Kidney glomerular epithelial cell (primary cell): ENCODE measurements at regions not wholly inside any gene's neighbourhood (a gene's known extent, or its start where the extent isn't known, plus 50 kb on each side); places are given as distances from the start of the nearest gene placed in this dataset.
A peak's percentile ranks its signal among the peaks of the same experiment; 100 is the strongest.

ENCODE experiments used
- DNase-seq: peaks from one replicate; lab custom pipeline; 2025; lab: John Stamatoyannopoulos, UW

DNA sequence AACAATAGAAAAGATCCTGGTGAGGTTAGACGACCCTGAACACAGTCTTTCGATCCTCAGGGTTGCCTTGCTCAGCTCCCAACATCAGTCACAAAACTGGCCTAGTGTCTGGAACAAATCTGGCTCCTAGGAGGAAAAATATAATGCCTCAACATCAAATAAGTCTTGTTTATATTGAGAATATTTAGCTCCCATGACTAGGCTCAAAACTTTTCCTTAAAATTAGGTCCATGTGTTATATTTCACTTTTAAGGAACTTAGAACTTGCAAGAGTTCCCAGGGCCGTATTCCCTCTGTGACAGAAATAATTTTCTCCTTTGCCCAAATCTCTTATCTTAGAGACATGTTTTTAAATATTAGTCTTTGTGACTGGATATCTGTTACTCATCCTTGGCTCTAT, 819.7 kb upstream of the ZEB2 start:
- no peak for DNase-seq

DNA sequence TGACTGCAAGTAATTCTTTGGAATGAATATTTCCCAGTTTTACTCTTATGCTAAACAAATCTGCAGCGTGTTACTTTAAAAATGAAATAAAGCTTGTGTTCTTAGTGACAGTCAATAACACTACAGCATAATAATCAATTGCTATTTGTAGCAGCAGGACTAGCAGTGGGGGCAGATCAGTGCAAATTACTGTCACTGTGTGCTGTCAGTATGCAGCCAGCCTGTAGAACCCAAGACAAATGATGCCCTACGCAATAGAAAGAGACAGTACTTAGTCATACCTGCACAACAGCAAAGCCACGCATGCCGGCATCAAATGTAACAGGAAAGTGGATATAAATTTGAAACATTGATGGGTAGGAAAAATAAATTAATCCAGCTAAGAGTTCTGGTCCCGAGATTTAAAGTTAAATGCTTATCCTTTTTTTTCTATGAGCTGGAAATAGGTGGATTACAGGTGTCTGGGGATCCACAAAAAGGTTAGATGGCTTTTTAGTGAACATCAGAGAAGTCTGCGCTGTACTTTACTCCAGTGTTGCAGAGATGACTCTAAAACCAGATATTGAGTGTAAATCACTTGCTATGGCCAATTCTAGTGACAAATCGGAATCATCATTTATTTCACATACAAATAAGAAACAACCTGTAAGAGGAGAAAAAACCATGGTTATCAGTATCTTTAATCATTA, 812.4 kb upstream of the ZEB2 start:
- no peak for DNase-seq

DNA sequence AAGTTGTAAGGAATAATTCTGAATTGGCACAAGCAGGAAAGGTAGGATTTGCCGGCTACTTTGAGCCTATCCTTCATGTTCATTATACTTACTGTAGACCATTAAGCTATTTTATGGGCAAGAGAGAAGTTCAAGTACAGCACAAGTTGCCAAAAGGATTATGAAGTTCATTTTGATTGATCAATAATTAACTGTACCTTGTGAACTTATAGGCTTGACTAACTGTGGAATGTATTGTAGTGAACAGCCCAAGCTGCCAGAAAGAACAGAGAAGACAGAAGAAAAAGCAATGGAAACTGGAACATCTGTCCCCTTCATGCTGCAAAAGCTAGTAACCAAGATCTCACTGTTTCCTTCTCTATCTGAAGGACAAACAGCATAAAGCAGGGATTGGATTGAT, 810.1 kb upstream of the ZEB2 start:
- DNase-seq: peak; percentile 16

DNA sequence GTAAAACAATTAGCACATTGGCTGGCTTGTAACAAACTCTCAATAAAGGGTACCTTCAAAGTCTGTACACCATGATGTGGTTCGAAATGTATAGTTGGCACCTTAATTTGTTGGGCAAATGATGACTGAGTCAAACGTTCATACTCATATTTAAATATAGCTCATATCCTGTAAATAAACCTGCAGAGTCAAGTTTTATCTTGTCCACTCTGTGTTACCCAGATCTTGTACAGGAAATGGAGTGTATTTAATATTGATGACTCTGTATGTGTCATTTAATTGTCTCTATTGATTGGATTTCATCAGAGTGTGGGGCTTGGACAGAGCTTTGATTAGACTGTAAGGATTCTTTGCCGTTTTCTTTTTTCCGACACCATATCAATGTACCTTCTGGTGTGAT, 805.6 kb upstream of the ZEB2 start:
- DNase-seq: no peak

DNA sequence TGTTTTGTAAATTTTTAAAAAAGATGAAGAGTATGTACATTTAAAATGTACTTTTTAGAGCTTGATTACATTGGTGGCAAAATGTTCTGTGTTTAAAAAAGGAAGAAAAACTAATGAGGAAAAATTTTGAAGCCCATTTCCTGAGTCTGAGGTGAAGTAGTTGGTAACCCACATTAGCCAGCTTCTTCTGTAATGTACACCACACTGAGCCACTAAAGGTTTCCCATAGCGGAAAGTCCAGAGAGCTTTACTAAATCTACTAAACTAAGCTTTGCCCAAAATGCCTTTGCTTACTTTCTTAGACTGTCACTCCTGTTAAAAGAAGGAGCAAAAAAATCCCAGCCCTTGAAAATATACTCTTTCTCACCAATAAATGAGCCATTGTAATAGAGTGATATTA, 804.8 kb upstream of the ZEB2 start:
- no peak for DNase-seq

DNA sequence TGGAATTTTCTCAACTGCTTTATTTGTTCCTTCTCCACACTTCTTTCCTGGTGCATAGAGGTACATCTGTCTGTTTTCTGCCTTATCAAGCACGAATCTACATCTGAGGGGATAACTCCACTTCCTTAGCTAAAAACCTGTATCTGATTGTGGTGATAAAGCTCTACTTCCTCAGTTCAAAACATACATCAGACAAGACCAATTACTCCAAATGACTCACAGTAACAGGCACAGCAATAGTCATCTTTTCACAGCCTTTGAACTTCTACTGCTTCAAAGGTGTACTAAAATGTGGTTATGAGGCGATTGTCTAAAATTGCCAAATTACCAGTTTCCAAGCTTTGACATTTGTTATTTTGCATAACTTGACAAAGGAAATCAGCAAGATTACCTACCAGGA, 803.6 kb upstream of the ZEB2 start:
- DNase-seq: peak; percentile 11

DNA sequence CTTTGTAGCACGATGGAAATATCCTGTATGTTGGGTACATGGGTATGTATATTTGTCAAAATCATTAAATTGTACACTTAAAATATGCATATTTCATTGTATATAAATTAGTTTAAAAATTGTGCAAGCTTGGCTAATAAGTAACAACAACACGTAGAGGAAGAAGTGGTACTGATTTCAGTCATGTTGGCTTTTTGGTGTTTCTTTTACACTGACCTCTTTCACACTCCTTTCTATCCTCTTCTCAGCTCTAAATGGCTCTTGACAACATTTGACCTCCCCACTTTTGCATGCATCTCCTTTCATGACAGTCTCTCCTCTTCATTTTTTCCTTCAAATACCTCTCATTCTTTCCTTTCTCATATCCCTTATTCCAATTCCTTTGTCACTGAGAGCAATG, 801.4 kb upstream of the ZEB2 start:
- DNase-seq: no peak

DNA sequence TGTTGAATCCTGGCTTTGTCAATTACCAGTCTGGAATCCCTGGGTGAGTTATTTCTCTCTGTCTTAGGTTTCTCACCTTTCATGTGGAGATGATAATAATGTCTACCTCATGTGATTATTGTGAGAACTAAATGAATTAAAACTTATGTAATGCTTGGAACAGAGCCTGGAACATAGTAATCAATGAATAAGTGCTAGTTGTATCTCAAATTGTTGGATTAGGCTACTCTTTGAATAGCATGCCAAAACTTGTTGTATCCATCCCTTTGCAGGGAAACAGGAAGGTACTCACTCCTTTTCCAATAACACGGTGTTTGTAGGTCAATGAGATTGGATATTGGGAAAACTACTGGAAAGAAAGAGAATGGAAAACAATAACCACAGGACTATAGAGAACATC, 796.6 kb upstream of the ZEB2 start:
- no peak for DNase-seq

DNA sequence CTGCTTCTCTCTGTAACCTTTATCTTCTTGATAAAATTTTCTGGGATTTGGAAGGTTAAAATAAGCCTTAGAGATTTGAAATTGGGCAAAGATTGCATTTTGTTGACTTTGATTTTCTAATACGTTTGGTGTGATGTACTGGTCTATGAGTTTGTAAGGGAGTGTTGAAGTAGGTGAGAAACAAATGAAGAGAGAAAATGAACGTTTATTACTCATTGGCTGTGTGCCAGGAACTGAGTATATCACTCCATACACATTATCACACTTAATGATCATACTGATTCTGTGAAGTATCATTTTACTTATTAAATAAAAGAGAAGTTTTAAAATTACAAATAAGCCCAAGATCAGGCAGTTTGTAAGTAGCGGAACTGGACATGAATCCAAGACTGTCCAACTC, 795.1 kb upstream of the ZEB2 start:
- DNase-seq: no peak

DNA sequence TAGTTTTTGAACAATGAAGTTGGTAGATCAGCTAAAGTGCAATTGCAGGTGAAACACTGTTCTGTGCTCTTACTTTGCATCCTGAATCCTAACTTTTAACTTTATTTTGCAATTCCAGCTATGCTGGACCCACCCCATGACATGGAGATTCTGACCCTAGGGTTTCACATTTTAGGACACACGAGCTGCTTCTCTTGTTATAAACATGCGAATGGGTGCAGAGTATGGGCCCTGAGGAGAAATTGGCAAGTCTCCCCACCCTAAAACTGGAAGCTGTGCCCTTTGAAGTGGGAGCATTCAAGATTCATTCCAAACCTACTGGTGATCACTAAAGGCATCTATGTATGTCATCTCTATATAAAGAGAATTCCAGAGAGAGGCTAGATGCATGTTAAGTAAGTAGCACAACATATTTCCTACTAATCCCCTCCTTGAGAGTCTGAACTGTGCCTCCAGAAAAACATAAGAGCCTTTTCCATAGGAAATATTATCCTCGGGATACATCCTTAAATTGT, 794.3 kb upstream of the ZEB2 start:
- DNase-seq: no peak

DNA sequence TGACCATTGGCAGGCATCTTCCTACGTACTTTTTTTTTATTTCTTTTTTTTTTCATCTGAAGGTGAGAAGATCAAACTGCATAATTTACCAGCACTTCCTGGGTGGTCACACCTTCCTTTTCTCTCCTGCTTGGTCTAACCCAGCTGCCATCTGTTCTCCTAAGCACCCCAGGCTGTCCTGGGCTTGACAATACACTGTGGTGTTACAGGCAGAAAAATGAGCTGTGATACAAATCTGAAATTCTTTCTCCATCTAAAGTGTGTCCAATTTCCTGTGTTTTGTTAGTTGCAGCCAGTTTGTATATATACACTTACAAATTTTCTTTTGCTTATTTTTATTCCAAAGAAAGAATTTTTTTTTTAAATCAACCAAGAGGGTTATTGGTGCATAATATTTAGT, 786.0 kb upstream of the ZEB2 start:
- no peak for DNase-seq

DNA sequence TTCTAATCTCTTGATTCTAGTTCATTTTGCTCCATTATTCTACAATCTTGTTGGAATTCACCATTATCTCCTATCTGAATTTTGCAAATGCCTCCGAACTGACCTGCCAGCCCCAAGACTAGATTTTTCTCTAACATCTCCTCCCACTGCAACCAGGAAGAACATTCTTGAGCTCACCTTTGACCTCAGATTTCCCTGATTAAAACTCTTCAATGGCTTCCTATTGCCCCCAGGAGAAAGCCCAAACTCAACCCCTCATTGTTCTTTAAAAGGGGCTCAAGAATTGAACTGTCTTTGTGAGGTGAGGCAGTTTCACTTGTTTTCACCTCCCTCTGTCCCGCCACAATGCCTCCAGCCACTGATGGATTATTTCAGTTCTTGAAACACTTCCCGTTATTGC, 784.6 kb upstream of the ZEB2 start:
- no peak for DNase-seq

DNA sequence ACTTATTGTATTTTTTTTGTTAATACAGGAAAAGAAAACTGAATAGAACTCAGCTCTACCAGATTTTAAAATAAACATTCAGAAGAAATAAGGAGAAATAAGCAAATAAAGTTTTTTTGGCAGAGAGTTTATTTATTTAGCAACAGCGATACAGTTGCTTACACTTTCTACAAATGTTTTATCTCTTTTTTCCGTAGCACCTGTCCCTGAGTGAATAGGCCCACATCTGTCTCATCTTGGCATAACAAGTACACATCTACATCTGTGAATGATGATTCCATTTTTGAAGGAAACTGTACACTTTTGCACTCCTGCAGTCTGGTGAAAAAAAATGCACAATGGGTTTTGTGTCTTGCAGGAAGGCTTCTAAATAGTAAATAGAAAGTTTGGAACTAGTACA, 783.6 kb upstream of the ZEB2 start:
- DNase-seq: no peak

DNA sequence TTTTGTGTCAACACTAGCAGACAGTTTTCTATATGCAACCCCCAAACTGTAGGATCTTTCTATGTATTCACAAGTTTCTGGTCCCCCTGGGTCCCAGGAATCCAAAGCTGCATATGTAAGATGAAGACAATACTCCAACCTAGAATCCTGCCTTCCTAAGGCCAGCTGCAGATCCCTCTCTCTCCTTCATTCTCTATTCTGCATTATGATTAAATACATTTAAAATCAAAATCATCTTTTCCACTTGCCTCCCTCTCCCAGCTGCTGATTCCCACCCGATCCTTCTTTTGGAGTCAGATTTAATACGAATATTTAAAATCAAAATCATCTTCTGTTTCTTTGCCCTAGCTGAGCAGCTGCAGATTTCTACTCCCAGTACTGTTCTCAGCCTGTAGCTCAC, 783.0 kb upstream of the ZEB2 start:
- no peak for DNase-seq

DNA sequence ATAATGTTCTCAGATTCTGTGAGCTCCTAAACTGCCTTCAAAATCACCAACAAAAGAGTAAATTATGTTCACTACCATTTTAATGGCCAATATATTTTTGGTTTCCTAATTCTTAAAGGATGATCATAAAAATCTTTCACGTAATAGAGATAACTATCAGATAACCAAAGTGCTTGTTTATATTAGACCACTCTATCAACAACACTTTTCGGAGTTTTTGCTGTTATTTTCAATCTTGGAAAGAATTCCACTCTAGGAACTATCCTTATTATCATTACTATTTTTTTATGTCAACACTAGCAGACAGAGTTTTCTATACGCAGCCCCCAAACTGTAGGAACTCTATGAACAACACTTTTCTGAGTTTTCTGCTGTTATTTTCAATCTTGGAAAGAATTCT, 782.5 kb upstream of the ZEB2 start:
- DNase-seq: no peak

DNA sequence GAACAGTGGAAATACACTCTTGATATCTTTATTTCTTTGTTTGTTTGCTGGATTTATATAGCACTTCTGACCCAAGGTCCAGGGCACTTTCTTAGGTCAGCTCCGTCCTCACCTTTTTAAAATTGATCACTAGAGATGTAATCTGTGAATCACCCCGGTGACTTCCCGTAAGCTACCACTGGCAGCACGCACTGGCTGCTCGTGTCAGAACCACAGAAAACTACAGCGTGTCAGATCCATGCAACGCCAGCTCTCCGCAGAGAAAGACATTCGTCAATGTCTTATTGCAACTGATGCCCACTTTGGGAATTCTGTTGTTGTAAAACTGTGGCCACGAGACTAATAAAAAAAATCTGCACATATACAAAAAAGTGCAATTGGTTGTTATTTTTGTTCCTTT, 779.4 kb upstream of the ZEB2 start:
- DNase-seq: no peak

DNA sequence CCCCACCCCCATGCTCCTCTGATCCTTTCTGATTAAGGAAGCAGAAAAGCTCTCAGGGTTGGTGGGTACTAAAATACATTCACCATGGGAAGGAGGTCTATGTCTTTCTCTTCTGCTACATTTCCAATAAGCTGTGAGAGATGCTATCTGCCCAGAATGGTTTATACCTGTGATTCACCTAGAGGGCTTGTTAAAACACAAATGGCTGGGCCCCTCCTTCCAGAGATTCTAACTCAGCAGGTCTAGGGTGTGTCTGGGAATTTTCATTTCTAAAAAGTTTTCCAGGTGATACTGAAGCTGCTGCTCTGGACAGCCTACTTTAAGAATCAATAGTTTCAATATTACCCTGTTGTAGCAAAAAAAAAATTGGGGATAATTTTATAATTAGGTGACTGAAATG, 772.2 kb upstream of the ZEB2 start:
- no peak for DNase-seq

DNA sequence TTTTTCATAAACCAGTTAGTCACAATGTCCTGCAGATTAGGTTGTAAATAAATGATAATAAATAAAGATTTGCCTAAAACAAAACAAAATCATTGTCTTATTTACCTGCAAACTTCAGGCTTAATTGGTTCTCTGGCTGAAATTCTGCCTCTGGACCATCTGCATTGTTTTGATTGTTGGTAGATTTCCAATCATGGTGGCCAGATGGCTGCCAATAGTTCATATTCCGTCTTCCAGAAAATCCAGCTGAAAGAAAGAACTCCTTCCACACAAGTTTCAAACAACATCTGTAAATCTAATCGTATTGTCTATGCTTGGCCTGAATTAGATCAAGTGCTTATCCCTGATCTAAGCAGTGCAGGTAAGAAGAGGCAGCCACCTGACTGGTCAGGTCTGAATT, 771.1 kb upstream of the ZEB2 start:
- DNase-seq: no peak

DNA sequence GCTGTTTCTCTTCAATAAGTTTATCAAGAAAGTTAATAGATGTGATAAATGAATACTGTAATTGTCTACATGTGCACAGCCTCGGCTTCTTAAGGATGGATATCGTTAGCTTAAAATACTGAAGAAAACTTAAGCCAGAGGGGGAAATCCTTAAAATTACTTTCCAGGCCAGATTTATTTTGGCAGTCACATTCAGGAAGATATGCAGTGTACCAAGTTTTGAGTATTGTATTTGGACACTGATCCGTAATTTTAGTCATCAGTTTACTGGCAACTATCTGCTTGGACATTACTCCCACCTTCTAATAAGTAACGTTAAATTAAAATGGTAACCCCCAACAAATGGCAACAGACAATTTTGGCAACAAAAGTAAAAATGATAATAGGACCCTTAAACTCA, 770.0 kb upstream of the ZEB2 start:
- no peak for DNase-seq

DNA sequence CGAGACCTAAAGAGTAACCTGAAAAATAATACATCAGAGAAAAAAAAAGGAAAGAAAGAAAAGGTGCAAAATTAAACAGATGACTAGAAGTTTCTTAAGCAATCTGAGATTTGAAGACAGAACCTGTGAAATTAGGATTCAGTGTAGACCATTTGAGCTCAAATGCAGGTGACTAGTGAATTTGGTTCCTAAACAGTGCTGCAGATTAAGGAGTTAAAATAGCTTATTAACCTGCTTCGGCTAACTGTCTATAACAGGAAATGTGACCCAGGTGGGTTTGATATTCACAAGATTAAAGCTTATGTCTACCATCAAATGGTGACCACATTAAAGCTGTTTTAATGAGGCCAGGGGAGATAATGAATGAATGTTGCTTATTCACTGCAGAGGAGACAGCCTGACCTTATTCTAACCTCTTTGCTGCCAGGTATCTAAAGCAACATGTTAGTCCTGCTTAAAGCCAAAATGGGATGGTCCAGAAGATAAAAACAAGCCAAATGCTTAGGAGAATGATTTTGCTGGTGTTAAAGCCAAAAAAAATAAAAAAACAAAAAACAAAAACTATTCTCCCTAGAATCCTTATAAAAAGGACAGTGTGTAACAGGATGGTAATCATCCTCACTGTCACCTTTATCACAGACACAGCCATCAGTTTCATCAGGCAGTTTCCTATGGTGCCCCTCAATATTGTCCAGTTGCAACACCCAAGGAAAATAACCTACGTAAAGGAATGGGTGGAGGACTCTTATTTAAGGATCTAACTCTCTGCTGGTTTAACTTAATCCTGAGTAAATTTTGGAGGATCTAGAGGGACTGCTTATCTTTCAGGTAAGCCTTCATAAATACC, 769.0 kb upstream of the ZEB2 start:
- no peak for DNase-seq

DNA sequence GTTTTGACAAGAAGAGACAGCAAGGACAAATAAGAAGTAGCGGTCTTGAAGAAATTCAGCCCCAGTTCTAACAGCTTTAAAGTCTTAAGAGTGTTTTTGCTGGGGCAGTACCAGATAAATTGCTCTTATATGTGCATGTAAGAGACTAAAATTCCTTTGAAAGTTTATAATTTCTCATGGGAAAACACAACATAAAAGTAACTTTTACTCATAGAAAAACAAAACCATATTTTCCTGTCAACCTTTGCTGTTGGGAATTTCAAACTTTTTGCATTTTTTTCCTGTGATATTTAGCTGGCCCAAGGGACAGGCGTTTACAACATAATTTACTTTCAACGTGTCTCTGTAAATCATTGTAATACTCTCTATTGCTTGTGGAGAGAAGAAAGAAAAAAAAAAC, 767.8 kb upstream of the ZEB2 start:
- DNase-seq: no peak

DNA sequence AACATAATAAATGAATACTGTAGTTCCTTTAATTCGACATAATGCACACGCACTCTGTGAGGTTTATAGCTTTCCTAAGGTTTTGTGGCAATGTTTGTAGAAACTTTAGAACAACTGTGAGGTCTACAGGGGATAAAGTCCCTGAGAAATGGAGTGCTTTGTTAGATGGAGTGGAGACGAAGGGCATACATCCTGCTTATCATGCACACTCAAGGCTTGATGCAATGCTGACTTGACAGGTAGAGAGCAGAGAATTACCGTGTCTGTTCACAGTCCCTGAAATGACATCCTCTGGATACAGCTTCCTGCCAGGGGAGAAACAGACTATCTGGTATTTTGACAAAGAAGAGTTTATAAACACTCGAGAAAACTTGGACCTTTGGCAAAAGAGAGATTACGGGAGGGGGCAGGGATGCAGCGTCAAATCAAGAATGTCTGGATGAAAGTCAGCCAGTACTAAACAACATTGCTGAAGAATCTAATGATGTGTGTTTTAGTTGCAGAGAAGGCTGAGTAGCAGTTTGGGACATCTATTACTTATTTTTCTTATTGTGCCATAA, 766.9 kb upstream of the ZEB2 start:
- no peak for DNase-seq

DNA sequence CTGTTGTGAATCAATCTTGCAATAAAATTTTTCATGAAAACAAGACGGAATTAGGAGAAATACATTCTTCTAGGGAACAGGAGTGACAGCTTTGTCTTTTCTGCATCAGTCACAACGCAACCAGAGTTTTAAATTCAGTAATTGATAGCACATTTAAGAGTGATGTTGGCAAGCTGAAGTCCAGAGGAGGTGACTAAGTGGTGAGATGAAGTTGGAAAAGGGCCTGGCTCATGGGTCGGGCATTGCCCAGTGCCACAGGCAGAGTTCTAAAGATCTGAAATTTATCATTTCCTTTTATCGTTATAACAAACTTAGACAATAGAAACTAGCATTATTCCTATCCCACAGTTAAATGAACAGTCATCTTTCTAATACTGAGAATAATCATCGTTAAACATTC, 764.6 kb upstream of the ZEB2 start:
- DNase-seq: no peak
